ENCODE measurements at regions not wholly inside any gene's neighbourhood (a gene's known extent, or its start where the extent isn't known, plus 50 kb on each side); places are given as distances from the start of the nearest gene placed in this dataset.

GRCh38 chr7:153354071-153354470, 594.5 kb downstream of the ACTR3B start:
- TF ChIP-seq POLR2AphosphoS5 (IDR thresholded peaks at IDR 0.05) (no peak), CTCF (IDR thresholded peaks at IDR 0.05 in 8 of 11, conservative IDR thresholded peaks at IDR 0.05 in 3 of 11) (no peak)

Measured in spleen (tissue), 7 donors.